ENCODE measurements at regions not wholly inside any gene's neighbourhood (a gene's known extent, or its start where the extent isn't known, plus 50 kb on each side); places are given as distances from the start of the nearest gene placed in this dataset.
"Not testable (repeated sequence)": the region's sequence is repeated elsewhere in the genome, so short reads cannot be mapped to it uniquely, and the experiment has no call there.

DNA sequence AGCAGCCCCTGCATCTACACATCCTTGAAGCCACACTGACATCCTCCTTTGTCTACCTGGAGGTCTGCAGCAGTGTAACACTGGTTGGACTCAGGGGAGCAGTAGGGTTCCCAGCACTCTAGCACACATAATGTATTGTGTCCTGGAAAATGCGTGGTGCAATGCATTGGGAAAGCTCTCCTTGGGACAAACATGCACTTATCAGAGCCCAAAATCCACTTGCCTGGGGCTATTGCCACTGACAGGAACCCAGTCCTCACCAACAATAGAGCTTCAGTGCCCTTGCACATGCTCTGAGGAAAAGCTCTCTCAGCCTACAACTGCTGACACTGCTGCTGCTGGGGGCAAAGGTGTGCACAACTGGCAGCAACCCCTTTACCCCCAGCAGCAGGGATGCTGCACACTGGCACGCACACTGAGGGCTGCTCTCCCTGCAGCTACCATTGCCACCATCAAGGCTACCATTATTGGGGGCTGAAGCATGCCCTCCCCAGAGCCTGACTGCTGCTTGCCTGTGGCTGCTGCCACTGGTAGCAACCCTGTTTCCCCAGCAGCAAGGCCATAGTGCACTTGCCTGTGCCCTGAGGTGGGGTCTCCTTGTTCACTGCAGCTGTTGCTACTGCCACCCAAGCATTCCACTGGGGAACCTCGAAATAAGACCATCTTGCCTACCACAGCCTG is 221.9 kb downstream of the SLC38A4 start:
- no peak for DNase-seq
- in situ Hi-C loops (cut with HindIII; ENCODE audit: low pct_ligation_motif_present, low sequenced_read_pairs) = no loop called here
- no peak overlapping the region for H3K27ac ChIP-seq
- no peaks in the 10 kb centered on the region for H3K27me3 ChIP-seq (replicated peaks)
- no peak overlapping the region for H3K4me3 ChIP-seq (ENCODE audit: low read depth, low read length)
- no peaks in the 10 kb centered on the region for H3K36me3 ChIP-seq (replicated peaks)
- TF ChIP-seq, protein P1, sequence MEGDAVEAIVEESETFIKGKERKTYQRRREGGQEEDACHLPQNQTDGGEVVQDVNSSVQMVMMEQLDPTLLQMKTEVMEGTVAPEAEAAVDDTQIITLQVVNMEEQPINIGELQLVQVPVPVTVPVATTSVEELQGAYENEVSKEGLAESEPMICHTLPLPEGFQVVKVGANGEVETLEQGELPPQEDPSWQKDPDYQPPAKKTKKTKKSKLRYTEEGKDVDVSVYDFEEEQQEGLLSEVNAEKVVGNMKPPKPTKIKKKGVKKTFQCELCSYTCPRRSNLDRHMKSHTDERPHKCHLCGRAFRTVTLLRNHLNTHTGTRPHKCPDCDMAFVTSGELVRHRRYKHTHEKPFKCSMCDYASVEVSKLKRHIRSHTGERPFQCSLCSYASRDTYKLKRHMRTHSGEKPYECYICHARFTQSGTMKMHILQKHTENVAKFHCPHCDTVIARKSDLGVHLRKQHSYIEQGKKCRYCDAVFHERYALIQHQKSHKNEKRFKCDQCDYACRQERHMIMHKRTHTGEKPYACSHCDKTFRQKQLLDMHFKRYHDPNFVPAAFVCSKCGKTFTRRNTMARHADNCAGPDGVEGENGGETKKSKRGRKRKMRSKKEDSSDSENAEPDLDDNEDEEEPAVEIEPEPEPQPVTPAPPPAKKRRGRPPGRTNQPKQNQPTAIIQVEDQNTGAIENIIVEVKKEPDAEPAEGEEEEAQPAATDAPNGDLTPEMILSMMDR (IDR thresholded peaks at IDR 0.05; ENCODE audit: low read depth, low read length, missing control alignments) = no peak

DNA sequence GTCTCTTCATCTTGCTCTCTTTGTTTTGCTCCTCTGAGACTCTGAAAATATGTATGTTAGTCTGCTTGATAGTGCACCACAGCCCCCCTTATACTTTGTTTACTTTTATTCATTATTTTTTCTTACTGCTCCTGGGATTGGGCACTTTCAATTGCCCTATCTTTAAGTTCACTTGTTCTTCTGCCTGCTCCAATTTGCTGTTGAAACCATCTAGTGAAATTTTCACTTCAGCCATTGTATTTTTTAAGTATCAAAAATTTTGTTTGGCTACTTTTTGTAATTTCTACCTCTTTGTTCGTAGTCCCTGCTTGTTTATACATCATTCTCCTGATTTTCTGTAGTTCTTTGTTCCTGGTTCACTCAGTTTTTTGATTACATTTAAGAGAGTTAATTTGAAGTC is 223.3 kb downstream of the SLC38A4 start:
- in situ Hi-C loops (cut with HindIII; ENCODE audit: low pct_ligation_motif_present, low sequenced_read_pairs) = no loop called here
- Histone ChIP-seq H3K27ac (no peak overlapping the region), H3K27me3 (replicated peaks) (no peaks in the 10 kb centered on the region), H3K36me3 (replicated peaks) (no peaks in the 10 kb centered on the region), H3K4me3 (ENCODE audit: low read depth, low read length) (no peak overlapping the region)
- TF ChIP-seq, protein P1 (IDR thresholded peaks at IDR 0.05; ENCODE audit: low read depth, low read length, missing control alignments) = no peak
- no peak for DNase-seq

DNA sequence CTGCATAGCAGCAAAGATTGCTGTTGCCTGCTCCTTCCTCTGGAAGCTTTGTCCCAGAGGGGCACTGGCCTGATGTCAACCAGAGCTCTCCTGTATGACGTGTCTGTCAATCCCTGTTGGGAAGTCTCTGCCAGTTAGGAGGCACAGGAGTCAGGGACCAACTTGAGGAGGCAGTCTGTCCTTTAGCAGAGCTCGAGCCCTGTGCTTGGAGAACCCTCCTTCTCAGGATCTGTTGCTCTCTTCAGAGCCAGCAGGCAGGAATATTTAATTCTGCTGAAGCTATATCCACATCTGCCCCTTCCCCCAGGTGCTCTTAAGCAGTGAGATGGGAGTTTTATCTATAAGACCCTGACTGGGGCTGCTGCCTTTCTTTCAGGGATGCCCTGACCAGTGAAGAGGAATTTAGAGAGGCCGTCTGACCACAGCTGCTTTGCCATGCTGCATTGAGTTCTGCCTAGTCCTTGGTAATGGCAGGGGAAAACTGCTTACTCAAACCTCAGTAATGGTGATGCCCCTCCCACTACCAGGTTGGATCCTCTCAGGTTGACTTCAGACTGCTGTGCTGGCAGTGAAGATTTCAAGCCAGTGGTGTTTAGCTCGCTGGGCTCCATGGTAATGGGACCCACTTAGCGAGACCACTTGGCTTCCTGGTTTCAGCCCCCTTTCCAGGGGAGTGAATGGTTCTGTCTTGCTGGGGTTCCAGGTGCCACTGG is 218.6 kb upstream of the SLC38A2 start:
- TF ChIP-seq, protein P1 (IDR thresholded peaks at IDR 0.05; ENCODE audit: low read depth, low read length, missing control alignments) = no peak
- in situ Hi-C loops (cut with HindIII; ENCODE audit: low pct_ligation_motif_present, low sequenced_read_pairs) = no loop called here
- Histone ChIP-seq H3K27me3 (replicated peaks) (no peaks in the 10 kb centered on the region), H3K27ac (no peak overlapping the region), H3K4me3 (ENCODE audit: low read depth, low read length) (no peak overlapping the region), H3K36me3 (replicated peaks) (no peaks in the 10 kb centered on the region)
- no peak for DNase-seq

DNA sequence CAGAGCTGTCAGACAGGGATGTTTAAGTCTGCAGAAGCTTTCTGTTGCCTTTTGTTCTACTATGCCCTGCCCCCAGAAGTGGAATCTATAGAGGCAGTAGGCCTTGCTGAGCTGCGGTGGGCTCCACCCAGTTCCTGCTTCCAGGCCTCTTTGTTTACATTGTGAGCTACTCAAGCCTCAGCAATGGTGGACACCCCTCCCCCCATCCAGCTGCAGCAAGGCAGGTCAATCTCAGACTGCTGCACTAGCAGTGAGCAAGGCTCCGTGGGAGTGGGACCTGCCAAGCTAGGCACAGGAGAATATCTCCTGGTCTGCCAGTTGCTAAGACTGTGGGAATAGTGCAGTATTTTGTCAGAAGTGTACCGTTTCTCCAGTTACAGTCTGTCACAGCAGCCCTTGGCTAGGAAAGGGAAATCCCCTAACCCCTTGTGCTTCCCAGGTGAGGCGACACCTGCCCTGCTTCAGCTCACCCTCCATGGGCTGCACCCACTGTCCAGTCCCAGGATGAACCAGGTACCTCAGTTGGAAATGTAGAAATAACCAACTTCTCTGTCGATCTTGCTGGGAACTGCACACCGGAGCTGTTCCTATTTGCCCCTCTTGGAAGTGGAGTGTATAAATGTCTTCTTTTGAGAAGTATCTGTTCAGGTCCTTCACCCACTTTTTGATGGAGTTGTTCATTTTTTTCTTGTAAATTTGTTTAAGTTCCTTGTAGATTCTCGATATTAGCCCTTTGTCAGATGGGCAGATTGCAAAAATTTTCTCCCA is 213.5 kb upstream of the SLC38A2 start:
- H3K27me3 ChIP-seq (replicated peaks) = no peaks in the 10 kb centered on the region
- DNase-seq = peak; percentile 94
- no peak overlapping the region for H3K27ac ChIP-seq
- H3K4me3 ChIP-seq (ENCODE audit: low read depth, low read length) = no peak overlapping the region
- in situ Hi-C loops (cut with HindIII; ENCODE audit: low pct_ligation_motif_present, low sequenced_read_pairs) = no loop called here
- no peaks in the 10 kb centered on the region for H3K36me3 ChIP-seq (replicated peaks)
- TF ChIP-seq, protein P1 (IDR thresholded peaks at IDR 0.05; ENCODE audit: low read depth, low read length, missing control alignments) = no peak

DNA sequence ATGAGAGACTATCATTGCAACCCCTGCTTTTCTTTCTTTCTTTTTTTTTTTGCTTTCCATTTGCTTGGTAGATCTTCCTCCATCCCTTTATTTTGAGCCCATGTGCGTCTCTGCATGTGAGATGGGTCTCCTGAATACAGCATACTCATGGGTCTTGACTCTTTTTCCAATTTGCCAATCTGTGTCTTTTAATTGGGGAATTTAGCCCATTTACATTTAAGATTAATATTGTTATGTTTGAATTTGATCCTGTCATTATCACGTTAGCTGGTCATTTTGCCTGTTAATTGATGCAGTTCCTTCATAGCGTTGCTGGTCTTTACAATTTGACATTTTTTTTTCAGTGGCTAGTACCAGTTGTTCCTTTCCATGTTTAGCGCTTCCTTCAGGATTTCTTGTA is 211.5 kb upstream of the SLC38A2 start:
- in situ Hi-C loops (cut with HindIII; ENCODE audit: low pct_ligation_motif_present, low sequenced_read_pairs); H3K36me3 ChIP-seq (replicated peaks); H3K27me3 ChIP-seq (replicated peaks); H3K27ac ChIP-seq; DNase-seq; H3K4me3 ChIP-seq (ENCODE audit: low read depth, low read length): not testable (repeated sequence)

DNA sequence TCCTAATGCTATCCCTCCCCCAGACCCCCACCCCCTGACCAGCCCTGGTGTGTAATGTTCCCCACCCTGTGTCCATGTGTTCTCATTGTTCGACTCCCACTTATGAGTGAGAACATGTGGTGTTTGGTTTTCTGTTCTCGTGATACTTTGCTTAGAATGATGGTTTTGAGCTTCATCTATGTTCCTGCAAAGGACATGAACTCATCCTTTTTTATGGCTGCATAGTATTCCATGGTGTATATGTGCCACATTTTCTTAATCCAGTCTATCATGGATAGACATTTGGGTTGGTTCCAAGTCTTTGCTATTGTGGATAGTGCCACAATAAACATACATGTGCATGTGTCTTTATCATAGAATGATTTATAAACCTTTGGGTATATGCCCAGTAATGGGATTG is 209.4 kb upstream of the SLC38A2 start:
- H3K27me3 ChIP-seq (replicated peaks); H3K36me3 ChIP-seq (replicated peaks); H3K4me3 ChIP-seq (ENCODE audit: low read depth, low read length); in situ Hi-C loops (cut with HindIII; ENCODE audit: low pct_ligation_motif_present, low sequenced_read_pairs); DNase-seq; H3K27ac ChIP-seq: not testable (repeated sequence)

Measured in brain microvascular endothelial cell (primary cell).